NCI-H1417 (cell line): ENCODE measurements at regions not wholly inside any gene's neighbourhood (a gene's known extent, or its start where the extent isn't known, plus 50 kb on each side); places are given as distances from the start of the nearest gene placed in this dataset.

Experiments
- DNase-seq, 3 experiments: peaks; one replicate each; lab custom pipeline; 2025; lab: John Stamatoyannopoulos, UW

DNA sequence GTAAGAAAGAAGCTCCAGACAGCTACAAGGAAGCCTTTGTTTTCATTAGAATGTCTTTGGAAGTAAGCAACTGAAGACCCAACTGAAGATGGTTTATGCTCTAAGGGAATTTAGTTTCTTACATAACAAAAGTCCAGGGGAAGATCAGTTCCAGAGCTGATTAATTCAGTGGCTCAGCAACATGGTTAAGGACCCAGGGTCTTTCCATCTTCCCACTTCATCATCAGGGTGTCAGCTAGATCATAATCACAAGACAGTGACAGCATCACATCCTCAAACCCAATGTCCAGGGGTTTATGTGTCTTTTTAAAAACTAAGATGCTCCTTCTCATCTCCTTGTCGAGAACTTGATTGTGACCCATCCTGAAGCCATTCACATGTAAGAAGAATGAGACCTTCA, 119.7 kb upstream of the PRDM1 start:
- DNase-seq: no peak

DNA sequence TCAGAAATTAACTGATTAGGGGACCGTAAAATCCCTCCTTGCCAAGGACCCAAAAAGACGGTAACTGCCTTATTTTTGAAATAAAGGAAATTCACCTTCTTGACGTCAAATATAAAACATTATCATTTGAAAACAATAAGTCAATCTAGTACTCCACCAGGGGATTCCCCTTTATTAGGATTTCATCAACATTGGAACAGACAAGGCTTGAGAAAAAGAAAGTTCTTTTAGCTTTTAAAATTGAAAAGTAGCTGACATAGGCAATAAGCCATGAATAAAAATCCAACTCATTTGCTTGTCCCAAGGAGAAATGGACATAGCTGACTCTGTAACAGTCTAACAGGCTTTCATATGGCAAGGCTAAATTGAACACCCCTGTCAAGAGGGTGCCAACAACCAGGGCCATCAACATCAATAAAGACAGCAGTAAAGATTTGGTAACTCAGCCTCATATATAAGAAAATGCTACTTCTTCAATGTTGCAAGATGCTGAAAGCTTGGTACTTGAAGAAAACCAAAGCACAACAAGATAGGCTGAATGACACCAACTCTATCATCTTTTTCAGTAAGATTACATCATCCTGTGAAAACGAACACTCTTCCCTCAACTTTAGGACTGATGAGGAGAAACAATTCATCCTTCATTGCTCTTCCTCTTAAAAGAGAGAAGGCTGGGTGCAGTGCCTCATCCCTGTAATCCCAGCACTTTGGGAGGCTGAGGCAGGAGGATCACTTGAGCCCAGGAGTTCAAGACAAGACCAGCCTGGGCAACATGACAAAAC, 121.0 kb upstream of the PRDM1 start:
- DNase-seq: no peak

DNA sequence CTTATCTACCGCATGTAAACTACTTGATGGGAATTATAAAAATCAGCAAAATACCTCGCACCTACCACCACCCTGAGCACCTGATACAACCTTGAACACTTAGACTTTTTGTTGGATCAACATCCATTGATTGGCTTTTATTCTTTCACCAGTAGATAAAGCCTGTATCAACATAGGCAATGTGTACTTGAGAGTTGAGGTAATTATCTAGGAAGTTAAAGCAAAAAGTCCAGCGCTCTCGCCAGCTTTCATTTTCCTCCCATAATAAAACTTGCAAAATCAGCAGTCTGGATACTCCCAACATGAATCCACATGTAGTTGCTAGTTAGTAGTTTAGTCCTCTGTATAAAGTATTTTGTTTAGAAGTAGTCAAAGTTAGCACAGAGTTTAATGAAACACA, 132.0 kb upstream of the PRDM1 start:
- no peak for DNase-seq

DNA sequence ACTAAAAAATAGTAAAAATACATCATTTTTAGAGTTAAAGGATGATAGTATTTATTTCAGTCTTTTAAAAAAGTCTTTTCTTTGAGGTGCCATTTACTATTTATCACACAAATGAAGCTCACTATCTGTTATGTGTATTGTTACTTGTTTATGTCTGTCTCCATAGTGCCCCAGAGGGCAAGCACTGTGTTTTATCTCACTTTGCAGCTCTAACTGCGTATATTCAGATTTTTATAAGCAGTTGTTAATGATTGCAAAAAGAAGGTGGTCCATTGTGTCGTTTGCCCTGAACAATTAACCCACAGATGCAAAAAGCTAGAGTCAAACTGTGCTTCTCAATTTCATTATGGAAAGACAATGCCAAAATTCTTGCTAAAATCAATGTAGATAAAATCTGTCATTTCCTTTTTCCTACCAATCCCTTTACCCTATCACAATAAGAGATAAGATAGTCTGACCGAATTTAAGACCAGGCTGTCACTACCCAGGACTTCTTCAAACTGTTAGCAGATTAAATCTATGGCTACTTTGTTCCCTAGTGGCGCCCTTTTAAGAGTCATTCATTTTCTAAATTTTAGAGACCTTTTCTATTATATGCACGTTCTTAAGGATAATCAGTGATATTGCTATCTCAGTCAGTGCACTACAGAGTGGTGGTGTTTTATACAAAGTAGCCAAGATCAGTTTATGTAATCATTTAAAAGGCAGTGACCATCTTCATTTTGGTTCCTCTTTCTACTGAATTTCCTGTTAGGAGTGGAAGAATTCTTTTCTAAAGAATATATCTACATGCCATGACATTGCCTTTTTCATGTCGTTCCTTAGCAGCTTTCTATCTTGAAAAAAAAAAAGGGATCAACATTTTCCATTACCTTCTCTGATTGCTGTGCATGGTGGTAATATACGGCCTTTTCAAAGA, 133.1 kb upstream of the PRDM1 start:
- no peak for DNase-seq

DNA sequence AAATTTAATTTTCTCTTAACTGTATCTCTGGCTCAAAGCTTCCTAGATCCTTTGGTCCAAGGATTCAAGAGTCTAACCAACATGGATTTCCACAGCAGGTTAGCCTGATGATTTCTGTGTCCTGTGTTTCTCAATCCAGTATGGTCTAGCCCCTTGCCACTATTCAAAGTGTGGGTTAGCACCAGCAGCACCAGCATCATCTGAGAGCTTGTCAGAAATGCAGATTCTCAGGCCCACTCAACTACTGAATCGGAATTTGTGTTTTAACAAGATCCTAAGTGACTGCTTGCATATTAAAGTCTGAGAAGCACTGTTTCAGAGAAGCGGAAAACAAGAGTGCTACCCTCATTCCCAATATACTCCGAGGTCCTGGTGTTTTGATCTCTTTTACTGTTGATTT, 133.8 kb upstream of the PRDM1 start:
- DNase-seq: no peak

DNA sequence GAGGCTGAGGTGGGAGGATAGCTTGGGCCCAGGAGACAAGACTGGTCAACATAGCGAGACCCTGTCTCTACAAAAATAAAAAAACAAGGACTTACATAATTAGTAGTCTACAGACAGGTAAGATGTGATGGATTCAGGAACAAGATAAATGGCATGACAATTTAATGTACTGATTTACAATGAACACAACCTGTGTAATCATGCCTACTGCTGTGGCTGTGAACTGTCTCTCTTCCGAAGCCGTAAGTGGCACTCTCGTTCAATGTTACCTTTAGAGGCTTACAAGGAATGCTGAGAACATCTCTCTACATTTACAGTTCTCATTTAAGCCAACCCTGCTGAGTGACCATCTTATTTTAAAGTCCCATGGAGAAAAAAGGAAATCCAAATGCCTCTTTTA, 134.8 kb upstream of the PRDM1 start:
- DNase-seq: peak in 2 of 3 experiments; percentile 4 to 22

DNA sequence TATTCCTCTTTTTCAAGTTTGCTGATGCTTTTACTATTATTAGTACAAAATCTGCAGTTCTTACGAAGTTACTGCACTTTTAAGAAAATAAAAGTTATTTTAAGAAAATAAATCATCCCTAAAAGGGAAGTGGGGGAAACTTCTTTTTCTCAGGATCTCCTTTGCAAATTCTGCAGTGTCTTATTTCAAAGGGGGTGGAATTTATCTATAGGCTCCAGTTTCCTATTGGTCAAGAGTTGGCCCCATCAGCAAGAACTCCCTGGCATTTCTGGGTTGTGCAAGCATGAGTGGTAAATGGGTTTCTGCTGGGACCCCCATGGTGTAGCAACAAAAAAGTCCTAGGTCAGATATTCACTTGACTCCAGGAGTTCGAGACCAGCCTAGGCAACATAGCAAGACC, 136.3 kb upstream of the PRDM1 start:
- no peak for DNase-seq

DNA sequence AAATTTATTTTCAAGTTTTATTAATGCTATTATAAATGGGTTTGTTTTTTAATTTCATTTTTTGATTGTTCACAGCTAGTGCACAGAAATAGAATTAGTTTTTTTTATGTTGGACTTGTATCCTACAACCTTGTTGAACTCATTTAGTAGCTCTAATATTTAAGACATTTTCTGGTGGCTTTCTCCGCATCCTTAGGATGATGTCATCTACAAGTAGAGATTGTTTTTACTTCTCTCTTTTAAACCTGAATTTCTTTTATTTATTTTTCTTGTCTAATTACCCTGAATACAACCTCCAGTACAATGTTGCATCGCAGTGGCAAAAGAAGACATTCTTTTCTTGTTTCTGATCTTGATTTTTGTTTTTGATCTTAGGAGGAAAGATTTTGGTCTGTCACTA, 142.6 kb upstream of the PRDM1 start:
- no peak for DNase-seq

DNA sequence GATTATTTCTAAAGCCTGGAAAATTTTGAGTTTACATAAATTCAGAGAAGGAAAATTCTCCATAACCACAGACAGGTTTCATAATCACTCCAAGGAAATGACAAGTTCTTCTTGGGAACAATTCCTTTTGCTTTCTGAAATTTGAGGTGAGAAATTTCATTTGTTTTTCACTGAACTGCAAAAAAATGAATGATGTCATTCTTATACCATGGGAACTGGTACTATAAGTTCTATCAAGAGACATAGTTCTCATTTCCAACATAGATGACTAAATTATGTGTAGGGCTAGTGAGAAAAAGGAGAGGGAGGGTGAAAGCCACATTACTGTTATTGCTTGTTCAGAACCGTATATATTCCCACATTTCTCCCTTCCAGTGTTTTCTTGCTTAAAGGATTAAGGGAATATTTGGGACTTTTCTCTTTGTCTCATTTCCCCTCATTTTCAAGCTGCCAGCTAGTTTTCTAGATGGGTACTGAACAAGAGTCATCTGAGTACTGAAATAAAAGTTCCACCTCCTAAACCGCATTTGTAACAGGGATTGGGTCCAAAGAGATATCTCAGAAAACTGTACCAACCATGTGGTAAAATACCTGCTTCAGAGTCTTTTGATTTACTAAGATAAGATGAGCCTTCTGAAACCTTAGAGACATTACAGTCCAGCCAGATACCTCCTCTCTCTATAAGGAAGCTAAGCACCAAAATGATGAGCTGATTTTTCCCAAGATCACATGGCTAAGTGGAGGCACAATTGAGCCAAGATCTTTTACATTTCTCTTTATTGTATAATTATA, 144.3 kb upstream of the PRDM1 start:
- DNase-seq: no peak

DNA sequence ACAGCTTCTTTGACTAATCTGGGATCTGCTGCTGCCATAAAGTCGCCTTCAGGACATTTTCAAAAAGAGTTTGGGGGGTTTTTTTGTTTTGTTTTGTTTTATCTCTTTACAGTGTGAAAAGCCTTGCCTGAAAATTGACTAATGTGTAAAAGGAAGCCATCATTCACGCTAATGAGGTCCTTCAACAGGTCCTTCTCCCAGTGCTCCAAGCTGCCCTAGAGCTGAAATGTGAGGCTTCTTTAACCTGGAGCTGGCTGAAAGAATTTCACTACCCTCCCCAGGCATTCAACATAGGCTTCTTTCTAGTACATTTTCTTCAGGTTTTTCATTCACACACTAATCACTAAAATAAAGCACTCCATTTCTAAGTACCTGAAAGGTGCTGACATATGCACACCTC, 145.1 kb upstream of the PRDM1 start:
- peak in 1 of 3 experiments; percentile 39 for DNase-seq

DNA sequence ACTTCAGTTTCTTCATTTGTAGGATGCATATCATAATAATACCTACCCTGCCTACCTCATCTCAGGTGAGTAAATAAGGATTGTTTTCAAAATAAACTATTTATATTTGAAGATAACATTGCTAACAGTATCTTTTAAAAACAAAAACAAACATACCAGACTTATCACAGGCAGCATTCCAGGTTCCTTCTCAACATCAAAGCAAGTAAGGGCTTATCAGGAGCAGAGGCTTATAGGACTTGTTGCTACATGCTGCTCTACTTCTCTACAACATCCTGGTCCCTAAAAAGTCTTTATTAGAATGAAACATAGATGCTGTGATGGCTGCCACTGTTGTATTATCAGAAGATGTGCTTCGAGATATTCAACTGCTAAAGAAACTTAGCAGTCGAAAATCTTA, 149.2 kb upstream of the PRDM1 start:
- no peak for DNase-seq

DNA sequence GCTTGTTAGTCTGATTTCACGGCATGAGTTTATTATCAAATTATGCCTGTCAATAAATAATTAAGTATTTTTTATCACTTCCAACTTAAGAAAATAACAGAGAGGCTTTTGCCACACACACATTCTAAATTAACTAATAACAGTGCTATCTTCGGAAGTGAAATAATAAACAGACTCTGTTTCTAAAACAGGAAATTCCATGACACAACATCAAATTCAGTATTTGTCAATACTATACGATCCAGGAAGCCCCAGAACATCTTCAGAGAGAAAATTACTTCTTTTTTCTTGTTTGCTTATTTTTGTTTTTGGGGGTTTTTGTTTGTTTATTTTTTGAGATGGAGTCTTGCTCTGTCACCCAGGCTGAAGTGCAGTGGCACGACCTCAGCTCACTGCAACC, 150.7 kb upstream of the PRDM1 start:
- no peak for DNase-seq

DNA sequence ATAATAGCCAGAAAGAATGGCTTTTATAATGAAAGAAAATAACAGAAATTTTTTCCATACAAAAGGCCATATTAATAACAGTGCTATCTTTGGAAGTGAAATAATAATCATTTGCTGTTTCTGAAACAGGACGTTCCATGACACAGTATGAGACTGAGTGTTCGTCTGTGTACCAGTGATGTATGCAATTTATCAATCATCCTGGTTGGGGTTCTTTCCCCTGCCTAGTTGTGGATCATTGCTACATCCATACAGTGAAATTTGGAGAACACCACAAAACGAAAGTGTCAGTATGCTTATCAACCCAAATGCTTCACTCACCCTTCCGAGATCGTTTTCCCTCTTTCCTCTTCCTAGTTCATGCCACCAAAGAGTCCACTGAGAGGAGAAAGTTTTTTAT, 151.4 kb upstream of the PRDM1 start:
- no peak for DNase-seq

DNA sequence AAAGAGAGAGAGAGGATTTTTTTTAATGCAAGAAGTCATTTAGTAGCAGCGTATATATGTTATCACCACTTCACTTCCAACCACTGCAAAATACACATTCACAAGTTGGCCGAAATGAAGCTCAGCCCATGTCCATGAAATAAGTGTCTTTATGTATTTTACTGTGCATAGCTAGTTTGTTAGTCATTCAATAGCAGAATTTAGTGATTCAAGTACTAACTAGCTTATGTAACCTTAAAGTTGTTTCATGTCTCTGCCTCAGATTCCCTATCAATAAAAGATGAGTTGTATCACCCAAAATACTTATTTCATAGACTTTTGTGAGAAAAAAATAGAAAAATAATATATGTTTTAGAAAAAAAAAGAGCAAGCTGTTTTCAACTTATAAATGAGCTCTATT, 153.7 kb upstream of the PRDM1 start:
- DNase-seq: no peak

DNA sequence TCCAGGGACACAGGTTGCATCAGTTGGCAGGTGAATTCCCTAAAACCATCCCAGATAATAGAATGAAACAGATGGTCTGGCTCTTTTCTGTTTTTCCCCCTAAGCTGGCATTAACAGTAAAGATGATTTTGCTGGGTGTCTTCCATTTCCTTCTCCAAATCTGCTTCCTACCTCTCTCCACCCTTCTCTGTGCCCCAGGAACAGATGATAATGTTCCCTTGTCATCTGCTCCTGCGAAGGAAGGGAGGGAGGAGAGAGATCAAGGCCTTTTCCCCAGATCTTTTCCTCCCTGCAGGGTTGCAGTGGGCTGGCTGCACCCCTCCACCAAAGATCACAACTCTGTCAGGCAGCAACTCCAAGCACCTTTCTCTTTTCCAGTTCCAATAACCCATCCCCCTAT, 156.5 kb upstream of the PRDM1 start:
- DNase-seq: no peak

DNA sequence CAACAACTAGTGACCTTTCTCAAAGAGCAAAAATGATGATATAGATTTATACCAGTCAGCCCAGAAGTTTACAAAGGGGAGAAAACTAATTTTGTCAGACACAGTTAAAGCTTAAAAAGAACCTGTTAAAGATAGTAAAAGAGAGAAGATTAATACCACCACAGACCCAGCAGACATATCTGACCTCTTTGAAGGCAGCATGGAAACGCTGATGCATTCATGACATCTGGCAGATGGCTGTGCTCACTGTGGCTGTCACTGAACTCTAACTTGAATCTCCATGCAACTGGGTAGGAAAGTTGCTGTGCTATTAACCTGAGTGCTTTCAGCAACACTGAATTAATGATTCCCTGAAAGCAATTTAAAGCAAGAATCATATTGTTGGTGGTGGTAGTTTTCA, 159.8 kb upstream of the PRDM1 start:
- DNase-seq: no peak

DNA sequence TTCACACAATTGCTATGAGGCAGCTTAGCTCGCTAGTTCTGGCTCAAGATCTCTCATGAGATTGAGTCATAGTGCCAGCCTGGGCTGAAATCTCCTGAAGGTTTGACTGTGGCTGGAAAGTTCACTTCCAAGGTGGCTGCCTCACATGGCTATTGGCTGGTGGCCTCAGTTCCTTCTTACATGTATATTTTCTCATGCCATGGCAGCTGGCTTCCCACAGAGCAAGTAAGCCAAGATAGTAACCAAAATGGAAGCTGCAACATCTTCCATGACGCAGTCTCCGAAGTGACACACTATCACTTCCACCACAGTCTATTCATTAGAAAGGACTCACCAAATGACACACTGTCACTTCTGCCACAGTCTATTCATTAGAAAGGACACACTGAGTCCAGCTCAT, 160.4 kb upstream of the PRDM1 start:
- DNase-seq: no peak

DNA sequence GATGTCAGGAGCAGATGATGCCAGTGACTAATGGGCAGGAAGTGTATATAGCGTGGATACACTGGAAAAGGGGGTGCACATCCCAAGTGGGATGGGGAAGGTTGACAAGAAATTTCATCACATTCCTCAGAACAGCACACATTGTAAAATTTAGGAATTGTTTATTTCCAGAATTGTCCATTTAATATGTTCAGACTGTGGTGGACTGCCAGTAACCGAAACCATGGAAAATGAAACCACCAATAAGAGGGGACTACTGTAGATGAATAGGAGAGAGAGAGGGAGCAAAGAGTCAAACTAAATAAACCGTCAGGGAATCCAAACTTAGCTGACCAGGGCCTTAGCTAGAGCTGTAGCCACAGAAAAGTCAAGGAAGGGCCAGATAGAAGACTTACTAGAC, 164.4 kb upstream of the PRDM1 start:
- DNase-seq: no peak

DNA sequence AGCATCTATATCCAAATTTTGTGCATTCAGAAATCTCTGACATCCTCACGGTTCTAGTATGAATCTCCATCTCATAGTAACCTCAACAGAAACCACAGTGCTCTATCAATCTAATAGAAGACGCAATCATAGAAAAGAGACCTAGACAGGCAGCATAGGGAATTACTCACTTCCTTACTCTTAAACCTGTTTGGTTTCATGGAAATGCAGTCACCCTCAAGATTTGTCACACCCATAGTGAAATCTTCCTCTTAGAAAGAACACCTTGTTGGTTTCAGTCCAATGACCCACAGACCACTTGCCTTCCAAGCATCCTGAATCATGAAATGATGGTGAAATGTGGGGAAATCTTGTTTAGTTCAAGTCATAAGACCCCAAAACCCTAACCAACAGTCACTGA, 166.1 kb upstream of the PRDM1 start:
- DNase-seq: no peak

DNA sequence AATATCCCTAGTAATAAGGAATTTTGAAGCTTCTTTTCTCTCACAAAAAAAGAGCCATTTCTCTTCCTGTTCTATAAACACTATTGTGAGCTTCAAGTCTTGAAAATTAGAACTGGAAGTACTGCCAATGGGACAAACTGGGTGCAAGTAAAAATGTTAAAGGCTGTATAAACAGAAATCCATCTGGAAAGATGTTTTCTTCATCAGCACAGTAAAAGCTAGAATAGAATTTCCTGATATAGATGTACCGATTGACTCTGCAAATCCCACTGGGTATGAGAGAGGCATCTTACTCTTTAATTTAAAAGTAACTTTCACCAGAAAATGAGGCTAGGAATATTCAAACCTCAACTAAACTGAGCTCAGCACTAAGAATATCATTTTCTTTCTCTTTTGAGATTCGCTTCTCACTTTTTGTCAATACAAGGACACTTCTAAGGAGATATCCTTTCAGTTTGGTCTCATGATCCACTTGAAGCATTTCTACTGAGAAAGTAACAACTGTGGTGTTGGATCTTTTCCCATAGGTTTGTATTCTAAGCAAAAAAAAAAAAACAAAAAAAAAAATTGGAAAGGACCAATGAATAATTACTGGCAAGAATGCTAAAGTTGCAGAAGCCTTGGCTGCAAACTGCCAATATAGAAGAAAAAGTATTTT, 169.0 kb upstream of the PRDM1 start:
- no peak for DNase-seq

DNA sequence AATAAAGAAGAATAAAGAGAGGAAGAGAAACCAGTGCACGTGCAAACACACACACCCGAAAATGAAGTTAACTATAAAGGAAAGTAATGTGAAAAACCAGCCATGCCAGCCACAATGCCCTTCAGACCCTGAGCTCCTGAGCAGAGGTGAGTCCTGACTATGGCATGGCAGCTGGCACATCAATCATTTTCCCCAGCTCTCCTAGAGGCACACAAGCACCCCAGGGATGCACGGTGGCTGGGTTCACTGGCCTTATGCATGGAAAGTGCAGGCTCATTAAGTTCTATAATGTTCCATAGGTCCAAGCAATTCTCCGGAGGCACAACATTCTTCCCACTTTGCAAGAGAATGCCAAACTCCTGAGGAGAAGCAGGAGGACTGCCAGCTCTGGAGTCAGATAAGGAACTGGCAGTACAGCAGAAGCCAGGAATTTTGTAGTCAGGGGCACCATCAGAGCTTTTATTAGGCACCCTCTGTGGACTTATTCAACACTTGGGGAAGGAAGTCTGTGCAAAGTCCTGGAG, 175.0 kb upstream of the PRDM1 start:
- peak in 1 of 3 experiments; percentile 11 for DNase-seq

DNA sequence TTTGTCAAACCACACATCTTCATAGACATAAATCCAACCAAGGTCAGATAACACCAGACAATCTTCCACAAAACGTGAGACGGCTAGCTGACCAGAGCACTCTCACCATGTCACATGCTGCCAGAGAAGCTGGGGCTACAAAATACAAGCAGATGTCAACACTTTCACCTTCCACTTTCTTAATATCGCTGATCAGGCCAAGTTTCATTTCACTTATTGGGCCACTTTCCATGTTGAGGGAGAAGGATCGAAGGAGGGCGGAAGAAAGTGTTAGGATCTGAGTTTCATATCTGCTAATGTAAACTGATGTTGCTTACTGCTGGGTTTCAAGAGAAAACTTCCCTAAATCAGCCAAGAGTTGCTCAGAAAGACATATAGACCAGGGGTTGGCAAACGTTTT, 177.0 kb upstream of the PRDM1 start:
- no peak for DNase-seq
